ENCODE measurements at regions not wholly inside any gene's neighbourhood (a gene's known extent, or its start where the extent isn't known, plus 50 kb on each side); places are given as distances from the start of the nearest gene placed in this dataset.

GRCh38 chr12:58299371-58299770 is 358.0 kb downstream of the ATP23 start:
- TF ChIP-seq MAFK (IDR thresholded peaks at IDR 0.05; ENCODE audit: low read depth, low read length), result no peak
- no peak for TF ChIP-seq POLR2A (IDR thresholded peaks at IDR 0.05; ENCODE audit: low read depth, low read length)
- no peak for TF ChIP-seq ELK1 (IDR thresholded peaks at IDR 0.05; ENCODE audit: borderline replicate concordance, low read depth, low read length)
- no peak for TF ChIP-seq SMC3 (IDR thresholded peaks at IDR 0.05; ENCODE audit: low read depth, low read length)
- no peak for TF ChIP-seq MAZ (IDR thresholded peaks at IDR 0.05; ENCODE audit: borderline replicate concordance, low read depth, low read length)
- no peak for TF ChIP-seq NFE2L2 (IDR thresholded peaks at IDR 0.05; ENCODE audit: low read depth, low read length)
- TF ChIP-seq RFX5 (IDR thresholded peaks at IDR 0.05; ENCODE audit: low read depth, low read length), result no peak
- Histone ChIP-seq H3K4me1 (ENCODE audit: control insufficient read depth, insufficient read depth, low read length) (peaks cover 2% of the 10 kb centered on the region; the same call in 1 of the 2 replicates), H4K8ac (ENCODE audit: low read depth in 2 of 2, low read length in 2 of 2) (no peak overlapping the region), H3K9me3 (ENCODE audit: control insufficient read depth, insufficient read depth, low read length) (no peaks in the 10 kb centered on the region), H3K27me3 (ENCODE audit: control insufficient read depth, insufficient read depth, low read length) (no peaks in the 10 kb centered on the region), H2BK15ac (ENCODE audit: low read depth, low read length) (no peak overlapping the region), H2AK5ac (ENCODE audit: low read depth, low read length) (no peak overlapping the region), H3K4ac (ENCODE audit: low read depth, low read length) (no peak overlapping the region), H3K4me3 (ENCODE audit: insufficient read depth, low read depth, low read length) (no peak overlapping the region), H3K56ac (ENCODE audit: extremely low read depth, insufficient read depth, low read length) (no peak overlapping the region), H2AK9ac (replicated peaks; ENCODE audit: low read depth, low read length, poor library complexity) (no peak overlapping the region), H3K9ac (ENCODE audit: low read depth, low read length) (no peak overlapping the region), H2BK5ac (ENCODE audit: low read depth, low read length, poor library complexity, severe bottlenecking) (no peak overlapping the region), H3K18ac (ENCODE audit: low read depth, low read length) (no peak overlapping the region), H3K36me3 (ENCODE audit: control insufficient read depth, insufficient read depth, low read length) (no peaks in the 10 kb centered on the region), H2AFZ (replicated peaks; ENCODE audit: low read length, poor library complexity) (no peak overlapping the region), H3K27ac (ENCODE audit: insufficient read depth, low read length) (no peak overlapping the region), H3K9me1 (ENCODE audit: insufficient read depth, low read length) (no peaks in the 10 kb centered on the region), H4K91ac (ENCODE audit: insufficient read depth, low read depth, low read length) (no peak overlapping the region), H3K4me2 (ENCODE audit: low read depth, low read length) (no peak overlapping the region), H4K5ac (ENCODE audit: low read depth, low read length) (no peak overlapping the region), H3K23ac (ENCODE audit: low read depth, low read length) (no peak overlapping the region), H4K20me1 (ENCODE audit: insufficient read depth, low read length) (no peaks in the 10 kb centered on the region), H3K79me1 (ENCODE audit: low read depth in 1 of 2, low read length in 2 of 2) (no peaks in the 10 kb centered on the region), H2BK20ac (ENCODE audit: low read depth, low read length) (no peak overlapping the region), H2BK120ac (ENCODE audit: low read depth, low read length) (no peak overlapping the region), H3K14ac (replicated peaks; ENCODE audit: low read depth, low read length) (no peak overlapping the region)
- CTCF ChIA-PET, result interaction anchor here (1.0 kb wide), 1 partner anchor 8 kb away, joined by 3 read pairs; no protein-coding TSS in a partner anchor
- DNase-seq (no peak), ATAC-seq (ENCODE audit: low read depth) (no peak)
- no TSS peak for BruUV-seq (replicated peaks)
- intact Hi-C loops (cut with micrococcal nuclease) (no loop called here), dilution Hi-C loops (cut with HindIII; ENCODE audit: low sequenced_read_pairs, unreplicated experiment) (no loop called here), in situ Hi-C loops (cut with MboI; ENCODE audit: low sequenced_read_pairs) (no loop called here)
- POLR2A ChIA-PET (ENCODE audit: unreplicated experiment), result no interaction called here
